Spinal cord (tissue), 9 donors: ENCODE measurements at regions not wholly inside any gene's neighbourhood (a gene's known extent, or its start where the extent isn't known, plus 50 kb on each side); places are given as distances from the start of the nearest gene placed in this dataset.

Source experiments
- DNase-seq, 6 donors: peaks; one replicate each; pipeline versions ENCODE4 v3.0.0 to v3.0.0-alpha.2; 2013 to 2015; ENCODE audit warnings: low spot score in 6 of 6, low read depth in 4 of 6
- H3K27ac ChIP-seq: one replicate; pipeline ENCODE4 v1.5.1; 2013; ENCODE audit warnings: low read depth, low read length, control low read depth
- H3K27me3 ChIP-seq: one replicate; pipeline ENCODE4 v1.6.1; 2013; ENCODE audit warnings: low read length; ENCODE audit not compliant: control insufficient read depth, insufficient read depth
- H3K36me3 ChIP-seq: one replicate; pipeline ENCODE4 v1.6.1; 2013; ENCODE audit warnings: low read length; ENCODE audit not compliant: control insufficient read depth, insufficient read depth
- H3K4me1 ChIP-seq: one replicate; pipeline ENCODE4 v1.6.1; 2013; ENCODE audit warnings: low read length; ENCODE audit not compliant: control insufficient read depth, insufficient read depth
- H3K4me3 ChIP-seq: one replicate; pipeline ENCODE4 v1.5.1; 2013; ENCODE audit warnings: low read depth, low read length, control low read depth
- H3K9me3 ChIP-seq: one replicate; pipeline ENCODE4 v1.6.1; 2013; ENCODE audit warnings: low read length; ENCODE audit not compliant: control insufficient read depth, insufficient read depth
- WGBS: methylation state at CpG from one replicate; pipeline ENCODE4 v1.1.5; 2013; ENCODE audit warnings: missing lambda C conversion rate; ENCODE audit not compliant: insufficient coverage; 5-methylcytosine and 5-hydroxymethylcytosine counted together
- donor health status: healthy.

GRCh38 chr11:25901415-25901814 lies 430.5 kb upstream of the ANO3 start:
- no CpG with 5 or more reads among the region's 15 CpGs for WGBS
- H3K4me1 ChIP-seq = no peaks in the 10 kb centered on the region
- no peak for DNase-seq

GRCh38 chr11:25902476-25902875 lies 429.5 kb upstream of the ANO3 start:
- Histone ChIP-seq H3K36me3 (no peaks in the 10 kb centered on the region), H3K4me3 (no peak overlapping the region), H3K9me3 (peaks cover 2% of the 10 kb centered on the region), H3K27ac (no peak overlapping the region), H3K4me1 (no peaks in the 10 kb centered on the region), H3K27me3 (no peaks in the 10 kb centered on the region)
- no CpG with 5 or more reads among the region's 3 CpGs for WGBS
- DNase-seq = no peak

More at GRCh38 chr11:25901415-25901814, 430.5 kb upstream of the ANO3 start:
- Histone ChIP-seq H3K27ac (no peak overlapping the region), H3K27me3 (no peaks in the 10 kb centered on the region), H3K4me3 (no peak overlapping the region), H3K9me3 (peaks cover 2% of the 10 kb centered on the region), H3K36me3 (no peaks in the 10 kb centered on the region)

GRCh38 chr11:25908726-25909125 lies 423.2 kb upstream of the ANO3 start:
- H3K36me3 ChIP-seq = no peaks in the 10 kb centered on the region
- no peaks in the 10 kb centered on the region for H3K27me3 ChIP-seq
- no CpG with 5 or more reads among the region's 2 CpGs for WGBS
- DNase-seq = no peak
- no peak overlapping the region for H3K27ac ChIP-seq
- no peaks in the 10 kb centered on the region for H3K9me3 ChIP-seq
- no peak overlapping the region for H3K4me3 ChIP-seq
- H3K4me1 ChIP-seq = no peaks in the 10 kb centered on the region

GRCh38 chr11:25910086-25910485 lies 421.8 kb upstream of the ANO3 start:
- Histone ChIP-seq H3K4me3 (no peak overlapping the region), H3K9me3 (no peaks in the 10 kb centered on the region)
- DNase-seq = peak in 2 of 6 donors; percentile 14 to 59

GRCh38 chr11:25920356-25920755 lies 411.6 kb upstream of the ANO3 start:
- no peaks in the 10 kb centered on the region for H3K27me3 ChIP-seq
- H3K4me3 ChIP-seq = no peak overlapping the region
- H3K36me3 ChIP-seq = no peaks in the 10 kb centered on the region
- WGBS = 82% methylated on average over 1 of the region's 1 CpG
- H3K9me3 ChIP-seq = no peaks in the 10 kb centered on the region
- no peaks in the 10 kb centered on the region for H3K4me1 ChIP-seq
- no peak for DNase-seq
- no peak overlapping the region for H3K27ac ChIP-seq

More at GRCh38 chr11:25910086-25910485, 421.8 kb upstream of the ANO3 start:
- Histone ChIP-seq H3K27ac (no peak overlapping the region), H3K4me1 (no peaks in the 10 kb centered on the region), H3K36me3 (no peaks in the 10 kb centered on the region), H3K27me3 (no peaks in the 10 kb centered on the region)
- no CpG with 5 or more reads among the region's 1 CpG for WGBS

- DNase-seq = no peak
- Histone ChIP-seq H3K27me3 (no peaks in the 10 kb centered on the region), H3K4me3 (no peak overlapping the region), H3K27ac (no peak overlapping the region), H3K36me3 (no peaks in the 10 kb centered on the region), H3K4me1 (no peaks in the 10 kb centered on the region), H3K9me3 (no peaks in the 10 kb centered on the region)
- WGBS = no CpG with 5 or more reads among the region's 4 CpGs
Observed at GRCh38 chr11:25924586-25924985, 407.3 kb upstream of the ANO3 start.

GRCh38 chr11:25925359-25925758 lies 406.6 kb upstream of the ANO3 start:
- no peak overlapping the region for H3K4me3 ChIP-seq
- no CpG with 5 or more reads among the region's 2 CpGs for WGBS
- no peak for DNase-seq
- no peak overlapping the region for H3K27ac ChIP-seq
- no peaks in the 10 kb centered on the region for H3K4me1 ChIP-seq
- H3K36me3 ChIP-seq = no peaks in the 10 kb centered on the region
- H3K9me3 ChIP-seq = no peaks in the 10 kb centered on the region
- no peaks in the 10 kb centered on the region for H3K27me3 ChIP-seq

- WGBS = 16% methylated on average over 2 of the region's 3 CpGs
- Histone ChIP-seq H3K27me3 (no peaks in the 10 kb centered on the region), H3K4me3 (no peak overlapping the region), H3K4me1 (no peaks in the 10 kb centered on the region), H3K9me3 (no peaks in the 10 kb centered on the region), H3K27ac (no peak overlapping the region), H3K36me3 (no peaks in the 10 kb centered on the region)
- peak in 1 of 6 donors; percentile 8 for DNase-seq
Observed at GRCh38 chr11:25927411-25927953, 404.4 kb upstream of the ANO3 start.

- Histone ChIP-seq H3K27ac (no peak overlapping the region), H3K27me3 (no peaks in the 10 kb centered on the region), H3K4me1 (no peaks in the 10 kb centered on the region), H3K4me3 (no peak overlapping the region), H3K9me3 (no peaks in the 10 kb centered on the region), H3K36me3 (no peaks in the 10 kb centered on the region)
- DNase-seq = no peak
- no CpG with 5 or more reads among the region's 2 CpGs for WGBS
Observed at GRCh38 chr11:25928076-25928475, 403.9 kb upstream of the ANO3 start.

- H3K4me1 ChIP-seq = no peaks in the 10 kb centered on the region
- no peak overlapping the region for H3K4me3 ChIP-seq
- H3K27ac ChIP-seq = no peak overlapping the region
- no peak for DNase-seq
- no peaks in the 10 kb centered on the region for H3K9me3 ChIP-seq
- H3K27me3 ChIP-seq = no peaks in the 10 kb centered on the region
- H3K36me3 ChIP-seq = no peaks in the 10 kb centered on the region
- WGBS = no CpG with 5 or more reads among the region's 1 CpG
Observed at GRCh38 chr11:25938952-25939351, 393.0 kb upstream of the ANO3 start.
